Stomach (tissue), 8 donors: ENCODE measurements at regions not wholly inside any gene's neighbourhood (a gene's known extent, or its start where the extent isn't known, plus 50 kb on each side); places are given as distances from the start of the nearest gene placed in this dataset.

Source experiments
- DNase-seq, 2 donors: peaks; one replicate each; pipeline versions ENCODE4 v3.0.0 to v3.0.0-alpha.2; 2013 to 2019
- H3K27ac ChIP-seq, 5 donors: fragments of 200-600 bp in 4 of 5; sonication (generic) in 4 of 5; one replicate each; pipeline ENCODE4 v1.5.1; 2013 to 2019; ENCODE audit warnings: mild to moderate bottlenecking in 1 of 5, moderate library complexity in 1 of 5
- H3K27me3 ChIP-seq, 3 donors: fragments of 200-600 bp; sonication (generic); one replicate each; pipeline ENCODE4 v1.5.1; 2017 to 2019; ENCODE audit warnings: mixed run types in 1 of 3
- H3K36me3 ChIP-seq, 4 donors: fragments of 200-600 bp; sonication (generic); 1 replicate in 3 of 4; 2 replicates in 1 of 4; pipeline ENCODE4 v1.5.1; 2016 to 2019
- H3K4me1 ChIP-seq, 4 donors: fragments of 200-600 bp; sonication (generic); one replicate each; pipeline ENCODE4 v1.5.1; 2016 to 2019
- H3K4me3 ChIP-seq, 4 donors: fragments of 200-600 bp; sonication (generic) in 3 of 4; one replicate each; pipeline ENCODE4 v1.5.1; 2016 to 2019; ENCODE audit warnings: mild to moderate bottlenecking in 1 of 4
- H3K9me3 ChIP-seq, 4 donors: fragments of 200-600 bp; sonication (generic); one replicate each; pipeline ENCODE4 v1.5.1; 2016 to 2019
- CTCF ChIP-seq, 7 experiments: fragments of 450-650 bp in 4 of 7; fragments of 200-600 bp in 3 of 7; sonication (generic) in 3 of 7; IDR thresholded peaks; one replicate each; pipeline ENCODE4 v1.5.1; 2016 to 2019; ENCODE audit warnings: antibody characterized with exemption in 7 of 7, control low read depth in 2 of 7, mild to moderate bottlenecking in 1 of 7
- EP300 ChIP-seq: sonication (generic); formaldehyde crosslinking; IDR thresholded peaks from one replicate; pipeline ENCODE4 v1.6.1; 2017; ENCODE audit warnings: antibody characterized with exemption
- POLR2A ChIP-seq, 4 donors: fragments of 450-650 bp; IDR thresholded peaks; one replicate each; pipeline ENCODE4 v1.6.1; 2016; ENCODE audit warnings: antibody characterized with exemption in 4 of 4, control low read depth in 2 of 4, mild to moderate bottlenecking in 1 of 4, moderate library complexity in 1 of 4
- POLR2AphosphoS5 ChIP-seq, 3 donors: sonication (generic); formaldehyde crosslinking; IDR thresholded peaks; one replicate each; pipeline ENCODE4 v1.6.1; 2016; ENCODE audit warnings: antibody characterized with exemption in 3 of 3
- WGBS, 5 donors: extraction: QIAGEN DNeasy Blood & Tissue Kit in 3 of 5; methylation state at CpG; one replicate each; pipeline versions ENCODE4 v1.1.5 to v1.1.7; 2013 to 2018; 5-methylcytosine and 5-hydroxymethylcytosine counted together
- intact Hi-C: fragments of 100-400 bp; cut with DNase I; formaldehyde crosslinking; loops from one replicate; pipeline ENCODE4 v1.15.1; 2023; ENCODE audit warnings: low total_unique reads
- donor health status: healthy with polysubstance abuse.
- donor health status: Bipolar disorder and iron deficiency.
- donor health status: healthy.

GRCh38 chr12:131509701-131510100, 201.2 kb upstream of the SFSWAP start:
- Histone ChIP-seq H3K4me1 (no peaks in the 10 kb centered on the region), H3K9me3 (no peaks in the 10 kb centered on the region), H3K36me3 (no peaks in the 10 kb centered on the region), H3K4me3 (no peak overlapping the region), H3K27me3 (peaks cover 0 to 3% (median 0%) of the 10 kb centered on the region in 3 donors), H3K27ac (no peak overlapping the region)
- intact Hi-C loops = no loop called here
- TF ChIP-seq POLR2A (IDR thresholded peaks at IDR 0.05) (no peak), POLR2AphosphoS5 (IDR thresholded peaks at IDR 0.05) (no peak), CTCF (IDR thresholded peaks at IDR 0.05) (no peak), EP300 (no peak)
- 73 to 80% (median 76%) methylated on average over 7 of the region's 7 CpGs for WGBS, 5 donors
- DNase-seq = peak in 1 of 2 donors; percentile 34

- TF ChIP-seq POLR2A (IDR thresholded peaks at IDR 0.05) (no peak), EP300 (no peak), CTCF (IDR thresholded peaks at IDR 0.05) (no peak), POLR2AphosphoS5 (IDR thresholded peaks at IDR 0.05) (no peak)
- peaks cover 0 to 3% (median 0%) of the 10 kb centered on the region in 4 donors for H3K9me3 ChIP-seq
- no peak overlapping the region for H3K27ac ChIP-seq
- no peaks in the 10 kb centered on the region for H3K4me1 ChIP-seq
- H3K27me3 ChIP-seq = peaks cover 0 to 3% (median 0%) of the 10 kb centered on the region in 3 donors
- no peaks in the 10 kb centered on the region for H3K36me3 ChIP-seq
- intact Hi-C loops = no loop called here
- H3K4me3 ChIP-seq = no peak overlapping the region
- no peak for DNase-seq
- WGBS, 5 donors = 46 to 64% (median 63%) methylated on average over 4 of the region's 4 CpGs
Observed at GRCh38 chr12:131510431-131510830, 200.5 kb upstream of the SFSWAP start.

- intact Hi-C loops = no loop called here
- H3K9me3 ChIP-seq = peaks cover 0 to 9% (median 6%) of the 10 kb centered on the region in 4 donors
- no peaks in the 10 kb centered on the region for H3K36me3 ChIP-seq
- H3K4me1 ChIP-seq = no peaks in the 10 kb centered on the region
- no peak overlapping the region for H3K4me3 ChIP-seq
- H3K27ac ChIP-seq = no peak overlapping the region
- TF ChIP-seq POLR2AphosphoS5 (IDR thresholded peaks at IDR 0.05) (no peak), EP300 (no peak), POLR2A (IDR thresholded peaks at IDR 0.05) (no peak), CTCF (IDR thresholded peaks at IDR 0.05) (no peak)
- peaks cover 0 to 3% (median 0%) of the 10 kb centered on the region in 3 donors for H3K27me3 ChIP-seq
- peak in 1 of 2 donors; percentile 47 for DNase-seq
- 46 to 56% (median 50%) methylated on average over 7 of the region's 7 CpGs for WGBS, 5 donors
Observed at GRCh38 chr12:131511391-131511802, 199.5 kb upstream of the SFSWAP start.

- Histone ChIP-seq H3K36me3 (no peaks in the 10 kb centered on the region), H3K9me3 (peaks cover 3 to 15% (median 10%) of the 10 kb centered on the region in 4 donors), H3K4me3 (no peak overlapping the region), H3K27me3 (peaks cover 0 to 3% (median 0%) of the 10 kb centered on the region in 3 donors), H3K4me1 (no peaks in the 10 kb centered on the region), H3K27ac (no peak overlapping the region)
- WGBS, 5 donors = 80 to 90% (median 86%) methylated on average over 9 to 11 of the region's 11 CpGs
- DNase-seq = no peak
- no peak for TF ChIP-seq CTCF (IDR thresholded peaks at IDR 0.05)
- intact Hi-C loops = no loop called here
Observed at GRCh38 chr12:131511803-131512561, 198.9 kb upstream of the SFSWAP start.
